ENCODE measurements at regions not wholly inside any gene's neighbourhood (a gene's known extent, or its start where the extent isn't known, plus 50 kb on each side); places are given as distances from the start of the nearest gene placed in this dataset.

GRCh38 chr1:214933375-214933774 is 149.2 kb upstream of the KCNK2 start:
- no peak overlapping the region for H3K4me3 ChIP-seq (ENCODE audit: low read depth, low read length)
- TF ChIP-seq CTCF (IDR thresholded peaks at IDR 0.05; ENCODE audit: insufficient read depth, low read depth, low read length) = no peak
- no peak for DNase-seq (ENCODE audit: low read depth)

- TF ChIP-seq CTCF (IDR thresholded peaks at IDR 0.05; ENCODE audit: insufficient read depth, low read depth, low read length) = no peak
- H3K4me3 ChIP-seq (ENCODE audit: low read depth, low read length) = no peak overlapping the region
- peak; percentile 5 for DNase-seq (ENCODE audit: low read depth)
Observed at GRCh38 chr1:214934045-214934444, 148.5 kb upstream of the KCNK2 start.

DNA sequence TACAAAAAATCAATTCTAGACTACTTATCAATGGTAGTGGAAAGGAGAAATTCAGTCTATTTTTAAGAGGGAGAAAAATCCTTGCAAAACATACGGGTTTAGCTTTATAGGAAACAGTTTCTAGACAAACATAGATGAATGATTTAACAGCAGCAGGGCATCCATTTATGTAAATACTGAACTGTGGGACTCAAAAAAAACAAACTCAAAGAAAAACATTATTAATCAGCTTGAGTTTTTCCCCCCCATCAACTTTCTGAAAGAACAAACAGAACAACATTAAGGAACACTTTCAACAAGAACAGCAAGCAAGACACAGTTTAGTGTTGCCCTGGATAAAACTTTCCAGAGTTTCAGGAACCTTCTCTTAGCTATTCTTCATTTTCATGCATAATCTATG is 147.3 kb upstream of the KCNK2 start:
- no peak for DNase-seq (ENCODE audit: low read depth)
- H3K4me3 ChIP-seq (ENCODE audit: low read depth, low read length) = no peak overlapping the region
- TF ChIP-seq CTCF (IDR thresholded peaks at IDR 0.05; ENCODE audit: insufficient read depth, low read depth, low read length) = no peak

- TF ChIP-seq CTCF (IDR thresholded peaks at IDR 0.05; ENCODE audit: insufficient read depth, low read depth, low read length) = no peak
- no peak overlapping the region for H3K4me3 ChIP-seq (ENCODE audit: low read depth, low read length)
- DNase-seq (ENCODE audit: low read depth) = no peak
Observed at GRCh38 chr1:214939180-214939579, 143.4 kb upstream of the KCNK2 start.

- no peak for DNase-seq (ENCODE audit: low read depth)
- no peak for TF ChIP-seq CTCF (IDR thresholded peaks at IDR 0.05; ENCODE audit: insufficient read depth, low read depth, low read length)
- no peak overlapping the region for H3K4me3 ChIP-seq (ENCODE audit: low read depth, low read length)
Observed at GRCh38 chr1:214941061-214941460, 141.5 kb upstream of the KCNK2 start.

- TF ChIP-seq CTCF (IDR thresholded peaks at IDR 0.05; ENCODE audit: insufficient read depth, low read depth, low read length) = no peak
- H3K4me3 ChIP-seq (ENCODE audit: low read depth, low read length) = no peak overlapping the region
- no peak for DNase-seq (ENCODE audit: low read depth)
Observed at GRCh38 chr1:214943054-214943453, 139.5 kb upstream of the KCNK2 start.

DNA sequence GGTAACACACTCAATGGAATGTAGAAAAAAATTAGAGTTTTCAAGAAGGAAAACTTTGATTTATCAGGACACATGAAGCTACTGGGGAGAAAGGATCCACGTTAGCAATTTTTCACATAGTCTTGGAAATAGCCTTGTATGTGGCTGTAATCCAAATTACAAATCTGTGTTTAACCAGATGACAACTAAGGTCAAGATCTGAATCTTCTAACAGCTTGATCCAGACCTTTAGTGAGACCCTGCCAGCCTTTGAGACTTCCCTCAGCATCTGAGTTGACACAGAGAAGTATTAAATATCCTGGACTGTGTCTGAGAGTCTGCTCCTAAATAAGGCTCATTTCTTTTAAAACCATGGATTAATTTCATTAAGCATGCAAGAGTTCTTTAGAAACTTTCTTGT is 135.9 kb upstream of the KCNK2 start:
- no peak for TF ChIP-seq CTCF (IDR thresholded peaks at IDR 0.05; ENCODE audit: insufficient read depth, low read depth, low read length)
- no peak for DNase-seq (ENCODE audit: low read depth)
- H3K4me3 ChIP-seq (ENCODE audit: low read depth, low read length) = no peak overlapping the region
